K562 (cell line): ENCODE measurements at regions not wholly inside any gene's neighbourhood (a gene's known extent, or its start where the extent isn't known, plus 50 kb on each side); places are given as distances from the start of the nearest gene placed in this dataset.

Experiments
- ATAC-seq: fragments of 200-7000 bp; cut with Tn5 transposase; 3 replicates; pipeline ENCODE4 v1.9.1; 2020; ENCODE audit warnings: moderate library complexity
- BruUV-seq: library from RNA; stranded (reverse); fragments of 400-500 nt; replicated peaks from 2 replicates; lab custom pipeline; 2021; lab: Mats Ljungman, UMichigan
- CTCF ChIA-PET: fragments of 300-600 bp; formaldehyde crosslinking; extraction: SDS; loops from one replicate; lab custom pipeline; 2021; ENCODE audit warnings: low intra/inter-chr PET ratio; lab: Yijun Ruan, JAX
- POLR2A ChIA-PET: fragments of 300-600, 350-650 bp; sonication (Branson Sonifier 250); formaldehyde crosslinking; extraction: SDS; loops from one replicate; lab custom pipeline; 2021; ENCODE audit warnings: antibody characterized with exemption, inconsistent platforms; lab: Yijun Ruan, JAX
- DNase-seq, 4 experiments: peaks; one replicate each; pipeline versions ENCODE4 v3.0.0 to v3.0.0-alpha.2; 2011 to 2018; ENCODE audit warnings: low spot score in 3 of 4, mixed read lengths in 3 of 4; ENCODE audit errors: extremely low read depth in 1 of 4
- FAIRE-seq: peaks from 2 replicates; lab custom pipeline; 2011; peaks lifted over from hg19 to GRCh38; lab: Jason Lieb, UNC
- H2AFZ ChIP-seq: 2 replicates; pipeline ENCODE4 v1.6.0; 2011; ENCODE audit warnings: low read depth, low read length, control low read depth, inconsistent platforms
- H3K27ac ChIP-seq: fragments of 200-600 bp; 3 replicates; pipeline ENCODE4 v1.8.0; 2011; ENCODE audit warnings: low read depth, mild to moderate bottlenecking, control low read depth, inconsistent platforms, low read length, moderate library complexity, mixed read lengths; ENCODE audit errors: extremely low read depth
- H3K27me3 ChIP-seq, 2 experiments: fragments of 300-600 bp in 1 of 2; 2 replicates in 1 of 2; 3 replicates in 1 of 2; pipeline versions ENCODE4 v1.6.0 to v1.8.0; 2011; ENCODE audit warnings: inconsistent platforms in 2 of 2, low read length in 2 of 2, mild to moderate bottlenecking in 1 of 2, mixed read lengths in 1 of 2, moderate library complexity in 1 of 2; ENCODE audit not compliant: control insufficient read depth in 2 of 2, insufficient read depth in 2 of 2
- H3K36me3 ChIP-seq: fragments of 300-600 bp; 3 replicates; pipeline ENCODE4 v1.8.0; 2011; ENCODE audit warnings: mild to moderate bottlenecking, low read length, inconsistent platforms; ENCODE audit not compliant: control insufficient read depth, insufficient read depth
- H3K4me1 ChIP-seq, 2 experiments: fragments of 200-600 bp in 1 of 2; replicated peaks in 1 of 2; 2 replicates in 1 of 2; 3 replicates in 1 of 2; pipeline versions ENCODE4 v1.5.1 to v1.8.0; 2011; ENCODE audit warnings: inconsistent platforms in 2 of 2, low read length in 2 of 2, mild to moderate bottlenecking in 1 of 2, mixed read lengths in 1 of 2, moderate library complexity in 1 of 2; ENCODE audit not compliant: control insufficient read depth in 2 of 2, insufficient read depth in 2 of 2
- H3K4me2 ChIP-seq: 2 replicates; pipeline ENCODE4 v1.6.1; 2011; ENCODE audit warnings: low read length, control low read depth, inconsistent platforms, mixed read lengths; ENCODE audit not compliant: insufficient read depth
- H3K4me3 ChIP-seq: fragments of 200-600 bp; sonication (generic), shearing (Covaris generic); 2 replicates; pipeline ENCODE4 v1.5.1; 2016; ENCODE audit warnings: control low read depth, inconsistent platforms
- H3K79me2 ChIP-seq: fragments of 200-600 bp; 3 replicates; pipeline ENCODE4 v1.8.0; 2011; ENCODE audit warnings: low read length, inconsistent platforms; ENCODE audit not compliant: control insufficient read depth, insufficient read depth
- H3K9ac ChIP-seq, 2 experiments: 2 replicates each; pipeline versions ENCODE4 v1.6.0 to v1.6.1; 2011; ENCODE audit warnings: low read depth in 2 of 2, low read length in 2 of 2, control low read depth in 1 of 2, inconsistent platforms in 1 of 2, mild to moderate bottlenecking in 1 of 2, mixed read lengths in 1 of 2; ENCODE audit not compliant: insufficient read depth in 1 of 2
- H3K9me1 ChIP-seq: one replicate; pipeline ENCODE4 v1.6.0; 2011; ENCODE audit warnings: inconsistent platforms, mild to moderate bottlenecking, low read length, moderate library complexity; ENCODE audit not compliant: control insufficient read depth, insufficient read depth
- H3K9me3 ChIP-seq: replicated peaks from 2 replicates; pipeline ENCODE4 v1.5.1; 2011; ENCODE audit warnings: low read depth, low read length, inconsistent platforms; ENCODE audit not compliant: control insufficient read depth, insufficient read depth
- H4K20me1 ChIP-seq: replicated peaks from 2 replicates; pipeline ENCODE4 v1.6.1; 2011; ENCODE audit warnings: low read length, inconsistent platforms, mixed read lengths; ENCODE audit not compliant: control insufficient read depth, insufficient read depth
- CREBBP ChIP-seq: IDR thresholded peaks from one replicate; pipeline ENCODE4 v1.6.1; 2012; ENCODE audit warnings: low read depth, mild to moderate bottlenecking, control low read depth, inconsistent platforms, low read length
- GTF2E2 ChIP-seq: fragments of 200-800 bp; sonication (Bioruptor generic); IDR thresholded peaks from 2 replicates; pipeline ENCODE4 v1.6.1; 2016; ENCODE audit warnings: missing genetic modification characterization, missing compliant biosample characterization
- HDAC6 ChIP-seq: IDR thresholded peaks from 2 replicates; pipeline ENCODE4 v1.6.1; 2012; ENCODE audit warnings: low read depth, mild to moderate bottlenecking, control low read depth, inconsistent platforms, low read length, moderate library complexity
- RB1 ChIP-seq: fragments of 450-650 bp; IDR thresholded peaks from 2 replicates; pipeline ENCODE4 v1.6.1; 2017; ENCODE audit warnings: low read depth, mild to moderate bottlenecking
- SIX5 ChIP-seq, 2 experiments: IDR thresholded peaks; 2 replicates each; pipeline ENCODE4 v1.6.1; 2011; ENCODE audit warnings: low read length in 2 of 2, borderline replicate concordance in 1 of 2, low read depth in 1 of 2, mild to moderate bottlenecking in 1 of 2, moderate library complexity in 1 of 2; ENCODE audit not compliant: insufficient read depth in 1 of 2
- ZNF696 ChIP-seq: fragments of 250-450 bp; sonication (Bioruptor Pico); conservative IDR thresholded peaks from 2 replicates; pipeline ENCODE4 v1.4.0; 2020; ENCODE audit warnings: mild to moderate bottlenecking, moderate library complexity
- WGBS: fragments of 100-300 bp; shearing (Covaris generic); methylation state at CpG from one replicate; pipeline ENCODE4 v1.1.6; 2016; ENCODE audit warnings: low coverage, mixed read lengths; ENCODE audit not compliant: insufficient coverage; ENCODE audit errors: missing lambda C conversion rate; 5-methylcytosine and 5-hydroxymethylcytosine counted together
- in situ Hi-C: fragments of 300-500 bp; cut with MboI; formaldehyde crosslinking; loops from 4 replicates; pipeline ENCODE4 v1.15.0; 2018; ENCODE audit warnings: inconsistent platforms, mixed read lengths
- intact Hi-C: fragments of 100-400 bp; cut with micrococcal nuclease; formaldehyde crosslinking; loops from 2 replicates; pipeline ENCODE4 v1.14.2; 2022
- TF ChIP-seq, protein P1 (sequence below): fragments of 450-650 bp; IDR thresholded peaks from 2 replicates; pipeline ENCODE4 v1.6.1; 2014; ENCODE audit warnings: low read depth, mild to moderate bottlenecking, moderate library complexity, borderline replicate concordance
- TF ChIP-seq, protein P2 (sequence below): fragments of 450-650 bp; IDR thresholded peaks from 2 replicates; pipeline ENCODE4 v1.6.1; 2017; ENCODE audit warnings: antibody characterized with exemption

GRCh38 chr20:60780388-60781025 lies 471.6 kb upstream of the CDH4 start:
- DNase-seq: no peak
- ChIA-PET CTCF (no interaction called here), POLR2A (no interaction called here)
- intact Hi-C loops (no loop called here), in situ Hi-C loops (no loop called here)
- no peaks in the 10 kb centered on the region; the same call in 1 of the 2 replicates for H4K20me1 ChIP-seq
- TF ChIP-seq RB1 (no peak), ZNF696 (CRISPR knock-in tag) (no peak), SIX5 (IDR thresholded peaks at IDR 0.05; ENCODE audit: borderline replicate concordance in 1 of 2, insufficient read depth in 1 of 2, low read depth in 1 of 2, low read length in 2 of 2) (no peak), HDAC6 (no peak), CREBBP (no peak), GTF2E2 (no peak)
- TF ChIP-seq, protein P1, sequence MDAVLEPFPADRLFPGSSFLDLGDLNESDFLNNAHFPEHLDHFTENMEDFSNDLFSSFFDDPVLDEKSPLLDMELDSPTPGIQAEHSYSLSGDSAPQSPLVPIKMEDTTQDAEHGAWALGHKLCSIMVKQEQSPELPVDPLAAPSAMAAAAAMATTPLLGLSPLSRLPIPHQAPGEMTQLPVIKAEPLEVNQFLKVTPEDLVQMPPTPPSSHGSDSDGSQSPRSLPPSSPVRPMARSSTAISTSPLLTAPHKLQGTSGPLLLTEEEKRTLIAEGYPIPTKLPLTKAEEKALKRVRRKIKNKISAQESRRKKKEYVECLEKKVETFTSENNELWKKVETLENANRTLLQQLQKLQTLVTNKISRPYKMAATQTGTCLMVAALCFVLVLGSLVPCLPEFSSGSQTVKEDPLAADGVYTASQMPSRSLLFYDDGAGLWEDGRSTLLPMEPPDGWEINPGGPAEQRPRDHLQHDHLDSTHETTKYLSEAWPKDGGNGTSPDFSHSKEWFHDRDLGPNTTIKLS: no peak
- TF ChIP-seq, protein P2, sequence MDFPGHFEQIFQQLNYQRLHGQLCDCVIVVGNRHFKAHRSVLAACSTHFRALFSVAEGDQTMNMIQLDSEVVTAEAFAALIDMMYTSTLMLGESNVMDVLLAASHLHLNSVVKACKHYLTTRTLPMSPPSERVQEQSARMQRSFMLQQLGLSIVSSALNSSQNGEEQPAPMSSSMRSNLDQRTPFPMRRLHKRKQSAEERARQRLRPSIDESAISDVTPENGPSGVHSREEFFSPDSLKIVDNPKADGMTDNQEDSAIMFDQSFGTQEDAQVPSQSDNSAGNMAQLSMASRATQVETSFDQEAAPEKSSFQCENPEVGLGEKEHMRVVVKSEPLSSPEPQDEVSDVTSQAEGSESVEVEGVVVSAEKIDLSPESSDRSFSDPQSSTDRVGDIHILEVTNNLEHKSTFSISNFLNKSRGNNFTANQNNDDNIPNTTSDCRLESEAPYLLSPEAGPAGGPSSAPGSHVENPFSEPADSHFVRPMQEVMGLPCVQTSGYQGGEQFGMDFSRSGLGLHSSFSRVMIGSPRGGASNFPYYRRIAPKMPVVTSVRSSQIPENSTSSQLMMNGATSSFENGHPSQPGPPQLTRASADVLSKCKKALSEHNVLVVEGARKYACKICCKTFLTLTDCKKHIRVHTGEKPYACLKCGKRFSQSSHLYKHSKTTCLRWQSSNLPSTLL: no peak
- no peaks in the 10 kb centered on the region for H3K79me2 ChIP-seq
- H3K9ac ChIP-seq: no peak overlapping the region
- H3K4me3 ChIP-seq: no peak overlapping the region
- H3K27ac ChIP-seq: no peak overlapping the region
- ATAC-seq: no peak
- no peak for FAIRE-seq
- H3K36me3 ChIP-seq: no peaks in the 10 kb centered on the region
- H3K27me3 ChIP-seq: no peaks in the 10 kb centered on the region
- no peak overlapping the region for H3K4me2 ChIP-seq
- no peaks in the 10 kb centered on the region for H3K9me1 ChIP-seq
- no peak overlapping the region for H2AFZ ChIP-seq
- no peaks in the 10 kb centered on the region for H3K9me3 ChIP-seq
- no peaks in the 10 kb centered on the region for H3K4me1 ChIP-seq
- 3% methylated on average over 6 of the region's 6 CpGs for WGBS
- no TSS peak for BruUV-seq
